Activated CD8-positive, alpha-beta memory T cell treated with anti-CD3 and anti-CD28 coated beads, Interleukin-2, amount 50 U/mL, for 24 hours (primary cell): ENCODE measurements at regions not wholly inside any gene's neighbourhood (a gene's known extent, or its start where the extent isn't known, plus 50 kb on each side); places are given as distances from the start of the nearest gene placed in this dataset.

Source experiments
- DNase-seq: peaks from one replicate; pipeline ENCODE4 v3.0.0-alpha.2; 2020; ENCODE audit errors: extremely low read depth

GRCh38 chr5:68709239-68709638 lies 384.6 kb upstream of the SLC30A5 start:
- no peak for DNase-seq

- DNase-seq = no peak
Observed at GRCh38 chr5:68710514-68710913, 383.3 kb upstream of the SLC30A5 start.

- no peak for DNase-seq
Observed at GRCh38 chr5:68711293-68712200, 382.3 kb upstream of the SLC30A5 start.

GRCh38 chr5:68714810-68715209 lies 379.0 kb upstream of the SLC30A5 start:
- no peak for DNase-seq

GRCh38 chr5:68720884-68721610 lies 372.8 kb upstream of the SLC30A5 start:
- no peak for DNase-seq

- DNase-seq = no peak
Observed at GRCh38 chr5:68722357-68722756, 371.5 kb upstream of the SLC30A5 start.

- DNase-seq = no peak
Observed at GRCh38 chr5:68725905-68726683, 367.7 kb upstream of the SLC30A5 start.

- DNase-seq = no peak
Observed at GRCh38 chr5:68727931-68728330, 365.9 kb upstream of the SLC30A5 start.

GRCh38 chr5:68729678-68730077 lies 364.1 kb upstream of the SLC30A5 start:
- DNase-seq = no peak

- DNase-seq = no peak
Observed at GRCh38 chr5:68730220-68730978, 363.4 kb upstream of the SLC30A5 start.

- DNase-seq = no peak
Observed at GRCh38 chr5:68730979-68731654, 362.7 kb upstream of the SLC30A5 start.

- no peak for DNase-seq
Observed at GRCh38 chr5:68732251-68732650, 361.6 kb upstream of the SLC30A5 start.

- DNase-seq = no peak
Observed at GRCh38 chr5:68734781-68735180, 359.0 kb upstream of the SLC30A5 start.

- no peak for DNase-seq
Observed at GRCh38 chr5:68738236-68738635, 355.6 kb upstream of the SLC30A5 start.

- DNase-seq = no peak
Observed at GRCh38 chr5:68738841-68739240, 355.0 kb upstream of the SLC30A5 start.

- DNase-seq = no peak
Observed at GRCh38 chr5:68739752-68740151, 354.1 kb upstream of the SLC30A5 start.

GRCh38 chr5:68740226-68740910 lies 353.4 kb upstream of the SLC30A5 start:
- DNase-seq = no peak

GRCh38 chr5:68744206-68744605 lies 349.6 kb upstream of the SLC30A5 start:
- DNase-seq = no peak

- DNase-seq = no peak
Observed at GRCh38 chr5:68745448-68745847, 348.4 kb upstream of the SLC30A5 start.

GRCh38 chr5:68746220-68746619 lies 347.6 kb upstream of the SLC30A5 start:
- no peak for DNase-seq
